Uterus (tissue), 3 donors: ENCODE measurements at regions not wholly inside any gene's neighbourhood (a gene's known extent, or its start where the extent isn't known, plus 50 kb on each side); places are given as distances from the start of the nearest gene placed in this dataset.

ENCODE experiments used
- DNase-seq, 2 donors: peaks; one replicate each; pipeline ENCODE4 v3.0.0-alpha.2; 2019 to 2020
- H3K27ac ChIP-seq, 2 donors: fragments of 200-600 bp; sonication (generic); 1 replicate in 1 of 2; 2 replicates in 1 of 2; pipeline ENCODE4 v1.5.1; 2016 to 2018
- H3K27me3 ChIP-seq, 2 donors: fragments of 200-600 bp; sonication (generic); one replicate each; pipeline ENCODE4 v1.5.1; 2018 to 2019; ENCODE audit warnings: control low read depth in 1 of 2
- H3K36me3 ChIP-seq, 2 donors: fragments of 200-600 bp; sonication (generic); one replicate each; pipeline ENCODE4 v1.5.1; 2019; ENCODE audit warnings: control low read depth in 1 of 2
- H3K4me1 ChIP-seq, 2 donors: fragments of 200-600 bp; sonication (generic); one replicate each; pipeline ENCODE4 v1.5.1; 2018 to 2019; ENCODE audit warnings: control low read depth in 1 of 2
- H3K4me3 ChIP-seq, 2 donors: fragments of 200-600 bp; sonication (generic); 1 replicate in 1 of 2; 2 replicates in 1 of 2; pipeline ENCODE4 v1.5.1; 2018 to 2019; ENCODE audit warnings: mild to moderate bottlenecking in 1 of 2
- H3K9me3 ChIP-seq, 2 donors: fragments of 200-600 bp; sonication (generic); one replicate each; pipeline ENCODE4 v1.5.1; 2019; ENCODE audit warnings: control low read depth in 1 of 2
- CTCF ChIP-seq, 4 experiments: fragments of 200-600 bp in 2 of 4; fragments of 450-650 bp in 2 of 4; sonication (generic) in 2 of 4; IDR thresholded peaks; one replicate each; pipeline ENCODE4 v1.5.1; 2016 to 2019; ENCODE audit warnings: antibody characterized with exemption in 4 of 4, mild to moderate bottlenecking in 2 of 4, moderate library complexity in 1 of 4
- POLR2A ChIP-seq, 2 donors: fragments of 450-650 bp; IDR thresholded peaks; one replicate each; pipeline ENCODE4 v1.6.1; 2016; ENCODE audit warnings: antibody characterized with exemption in 2 of 2, mild to moderate bottlenecking in 1 of 2, moderate library complexity in 1 of 2
- intact Hi-C: fragments of 100-400 bp; cut with DNase I; formaldehyde crosslinking; loops from one replicate; pipeline ENCODE4 v1.15.1; 2023; ENCODE audit warnings: low total_unique reads
- donor health status: DM: yes; HTN: yes; CAD: no.

GRCh38 chr5:7075470-7075869 is 320.5 kb upstream of the ADCY2 start:
- no peaks in the 10 kb centered on the region for H3K36me3 ChIP-seq
- no peaks in the 10 kb centered on the region for H3K9me3 ChIP-seq
- no peaks in the 10 kb centered on the region for H3K27me3 ChIP-seq
- no peak overlapping the region for H3K4me3 ChIP-seq
- TF ChIP-seq POLR2A (IDR thresholded peaks at IDR 0.05) (no peak), CTCF (IDR thresholded peaks at IDR 0.05) (no peak)
- no peaks in the 10 kb centered on the region for H3K4me1 ChIP-seq
- DNase-seq, result no peak
- H3K27ac ChIP-seq, result no peak overlapping the region
- intact Hi-C loops, result no loop called here

GRCh38 chr5:7078101-7078500 is 317.8 kb upstream of the ADCY2 start:
- Histone ChIP-seq H3K4me1 (no peaks in the 10 kb centered on the region), H3K9me3 (no peaks in the 10 kb centered on the region), H3K4me3 (no peak overlapping the region), H3K27me3 (no peaks in the 10 kb centered on the region), H3K27ac (no peak overlapping the region), H3K36me3 (no peaks in the 10 kb centered on the region)
- TF ChIP-seq POLR2A (IDR thresholded peaks at IDR 0.05), result no peak
- TF ChIP-seq CTCF (IDR thresholded peaks at IDR 0.05), result no peak
- intact Hi-C loops, result no loop called here
- no peak for DNase-seq

GRCh38 chr5:7078901-7079300 is 317.0 kb upstream of the ADCY2 start:
- intact Hi-C loops, result no loop called here
- TF ChIP-seq POLR2A (IDR thresholded peaks at IDR 0.05) (no peak), CTCF (IDR thresholded peaks at IDR 0.05) (no peak)
- DNase-seq, result no peak
- Histone ChIP-seq H3K36me3 (no peaks in the 10 kb centered on the region), H3K9me3 (no peaks in the 10 kb centered on the region), H3K4me1 (no peaks in the 10 kb centered on the region), H3K27ac (no peak overlapping the region), H3K4me3 (no peak overlapping the region), H3K27me3 (no peaks in the 10 kb centered on the region)

GRCh38 chr5:7080501-7080900 is 315.4 kb upstream of the ADCY2 start:
- intact Hi-C loops, result no loop called here
- no peak for DNase-seq
- H3K4me1 ChIP-seq, result no peaks in the 10 kb centered on the region

GRCh38 chr5:7087719-7088297 is 308.1 kb upstream of the ADCY2 start:
- intact Hi-C loops, result no loop called here

More at GRCh38 chr5:7080501-7080900, 315.4 kb upstream of the ADCY2 start:
- TF ChIP-seq CTCF (IDR thresholded peaks at IDR 0.05) (no peak), POLR2A (IDR thresholded peaks at IDR 0.05) (no peak)
- Histone ChIP-seq H3K4me3 (no peak overlapping the region), H3K9me3 (no peaks in the 10 kb centered on the region), H3K27ac (no peak overlapping the region), H3K36me3 (no peaks in the 10 kb centered on the region), H3K27me3 (no peaks in the 10 kb centered on the region)

More at GRCh38 chr5:7087719-7088297, 308.1 kb upstream of the ADCY2 start:
- no peak for TF ChIP-seq CTCF (IDR thresholded peaks at IDR 0.05)
- TF ChIP-seq POLR2A (IDR thresholded peaks at IDR 0.05), result no peak
- H3K36me3 ChIP-seq, result no peaks in the 10 kb centered on the region
- H3K27me3 ChIP-seq, result no peaks in the 10 kb centered on the region
- no peak overlapping the region for H3K27ac ChIP-seq
- no peaks in the 10 kb centered on the region for H3K9me3 ChIP-seq
- no peaks in the 10 kb centered on the region for H3K4me1 ChIP-seq
- DNase-seq, result no peak
- no peak overlapping the region for H3K4me3 ChIP-seq
